ENCODE measurements at regions not wholly inside any gene's neighbourhood (a gene's known extent, or its start where the extent isn't known, plus 50 kb on each side); places are given as distances from the start of the nearest gene placed in this dataset.

DNA sequence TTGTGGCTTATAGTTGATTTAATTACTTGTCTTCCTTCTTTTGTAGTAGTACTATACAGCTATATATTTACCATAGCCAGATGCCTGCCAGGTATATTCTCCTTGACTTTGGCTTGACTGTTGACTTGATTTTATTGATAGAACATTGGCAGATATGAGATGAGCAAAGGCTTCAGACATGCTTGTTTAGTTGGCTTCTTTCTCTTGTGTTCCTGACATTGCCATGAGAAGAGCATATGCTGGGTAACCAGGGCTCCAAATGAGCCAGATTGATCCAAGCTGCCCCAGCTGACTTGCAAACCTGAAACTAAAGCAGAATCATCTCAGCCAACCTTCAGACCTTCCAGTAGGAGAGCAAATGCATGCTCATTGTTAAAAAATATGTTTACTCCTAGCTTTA is 508.1 kb upstream of the BTBD3 start:
- H3K4me3 ChIP-seq, result no peak overlapping the region
- ATAC-seq (replicated peaks in 6 of 8), result no peak
- no peak overlapping the region for H3K27ac ChIP-seq
- H3K4me1 ChIP-seq (replicated peaks in 1 of 2), result no peaks in the 10 kb centered on the region
- in situ Hi-C loops (cut with MboI; ENCODE audit: low pct_unique_long_range_greater_than_20kb in 2 of 9, low sequenced_read_pairs in 9 of 9, unreplicated experiment in 9 of 9), result no loop called here

DNA sequence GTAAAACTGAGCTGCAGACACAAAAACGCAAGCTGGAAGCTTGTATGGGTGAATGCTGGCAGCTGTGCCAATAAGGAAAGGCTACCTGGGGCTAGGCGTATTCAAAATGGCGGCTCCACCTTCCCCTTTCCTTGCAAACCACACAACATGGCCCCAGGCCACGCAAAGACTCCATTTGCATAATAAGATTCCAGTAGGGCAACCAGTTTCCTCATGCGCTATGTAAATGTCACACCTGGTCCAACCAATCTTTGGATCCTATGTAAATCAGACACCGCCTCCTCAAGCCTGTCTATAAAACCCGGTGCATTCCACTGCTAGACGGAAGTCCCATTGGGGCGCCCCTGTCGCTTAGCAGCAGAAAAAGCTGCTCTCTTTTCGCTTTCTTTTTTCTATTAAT is 505.9 kb upstream of the BTBD3 start:
- Histone ChIP-seq H3K4me1 (replicated peaks in 1 of 2) (no peaks in the 10 kb centered on the region), H3K4me3 (no peak overlapping the region), H3K27ac (no peak overlapping the region)
- in situ Hi-C loops (cut with MboI; ENCODE audit: low pct_unique_long_range_greater_than_20kb in 2 of 9, low sequenced_read_pairs in 9 of 9, unreplicated experiment in 9 of 9), result no loop called here
- WGBS, 10 experiments, result 50 to 90% (median 85%) methylated on average over 1 to 11 of the region's 11 CpGs; no CpG with 5 or more reads in 1 of the 10 experiments
- ATAC-seq (replicated peaks in 6 of 8), result peak in 1 of 8 experiments; percentile 20

- 15 to 100% (median 43%) methylated on average over 1 to 3 of the region's 3 CpGs; no CpG with 5 or more reads in 3 of the 10 experiments for WGBS, 10 experiments
- Histone ChIP-seq H3K4me3 (no peak overlapping the region), H3K27ac (no peak overlapping the region), H3K4me1 (replicated peaks in 1 of 2) (peaks cover 2 to 6% of the 10 kb centered on the region in 2 donors)
- no peak for ATAC-seq (replicated peaks in 6 of 8)
- in situ Hi-C loops (cut with MboI; ENCODE audit: low pct_unique_long_range_greater_than_20kb in 2 of 9, low sequenced_read_pairs in 9 of 9, unreplicated experiment in 9 of 9), result no loop called here
Measured at GRCh38 chr20:11426948-11427347, 490.7 kb upstream of the BTBD3 start.

DNA sequence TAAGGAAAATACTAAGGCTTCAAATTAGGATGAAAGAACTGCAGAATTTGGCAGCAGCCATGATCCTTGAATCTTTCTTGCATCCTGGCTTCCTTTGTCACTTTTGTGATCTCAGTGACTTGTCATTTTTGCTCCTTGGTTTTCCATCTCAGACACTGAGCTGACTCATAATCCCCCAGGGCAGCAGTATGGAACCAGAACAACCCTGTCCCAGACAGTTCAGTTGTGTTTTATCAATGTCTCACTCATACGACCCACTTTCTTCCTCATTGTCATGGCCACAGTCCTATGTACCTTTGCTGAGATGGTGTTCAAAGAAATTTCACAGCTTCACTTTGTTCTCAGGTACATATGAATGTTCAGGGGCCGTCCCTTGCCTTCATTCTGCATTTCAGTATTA is 488.5 kb upstream of the BTBD3 start:
- in situ Hi-C loops (cut with MboI; ENCODE audit: low pct_unique_long_range_greater_than_20kb in 2 of 9, low sequenced_read_pairs in 9 of 9, unreplicated experiment in 9 of 9), result no loop called here
- H3K4me1 ChIP-seq (replicated peaks in 1 of 2), result peaks cover 2 to 6% of the 10 kb centered on the region in 2 donors
- no peak overlapping the region for H3K4me3 ChIP-seq
- WGBS, 10 experiments, result 38 to 100% (median 88%) methylated on average over 1 to 2 of the region's 2 CpGs
- no peak overlapping the region for H3K27ac ChIP-seq
- ATAC-seq (replicated peaks in 6 of 8), result peak in 3 of 8 experiments; percentile 32 to 54 (median 37)

DNA sequence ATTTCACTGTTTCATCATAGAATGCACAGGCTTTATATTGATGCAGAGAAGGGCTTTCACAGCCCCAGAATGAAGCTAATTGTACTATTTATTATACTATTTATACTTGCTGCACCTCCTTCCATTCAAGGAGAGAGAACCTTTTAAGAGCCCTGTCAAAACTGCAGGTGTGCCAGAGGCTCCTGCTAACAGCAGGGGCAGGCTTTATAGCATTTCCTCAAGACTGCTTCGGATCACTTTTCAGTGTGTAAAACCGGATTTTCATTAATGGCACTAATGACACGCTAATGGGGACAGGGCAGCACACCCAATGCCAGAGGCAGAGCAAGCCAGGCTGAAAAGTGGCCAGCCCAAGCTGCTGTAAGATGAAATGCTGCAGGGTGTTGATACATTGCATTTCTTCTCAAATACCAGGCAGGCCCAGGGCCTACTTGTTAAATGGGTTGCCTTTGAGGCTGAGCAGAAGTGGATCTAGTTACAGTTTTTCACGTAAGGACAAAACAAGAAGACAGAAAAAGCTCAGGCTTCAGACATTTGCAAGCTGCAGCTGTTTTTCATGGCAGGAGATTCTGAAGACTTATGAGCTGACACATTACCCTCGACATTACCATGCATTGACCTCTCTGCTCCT is 487.7 kb upstream of the BTBD3 start:
- WGBS, 10 experiments, result 43 to 90% (median 68%) methylated on average over 1 to 5 of the region's 5 CpGs; no CpG with 5 or more reads in 1 of the 10 experiments
- peaks cover 2 to 6% of the 10 kb centered on the region in 2 donors for H3K4me1 ChIP-seq (replicated peaks in 1 of 2)
- no peak overlapping the region for H3K4me3 ChIP-seq
- in situ Hi-C loops (cut with MboI; ENCODE audit: low pct_unique_long_range_greater_than_20kb in 2 of 9, low sequenced_read_pairs in 9 of 9, unreplicated experiment in 9 of 9), result no loop called here
- peak in 4 of 8 experiments; percentile 12 to 31 (median 25) for ATAC-seq (replicated peaks in 6 of 8)
- H3K27ac ChIP-seq, result no peak overlapping the region

DNA sequence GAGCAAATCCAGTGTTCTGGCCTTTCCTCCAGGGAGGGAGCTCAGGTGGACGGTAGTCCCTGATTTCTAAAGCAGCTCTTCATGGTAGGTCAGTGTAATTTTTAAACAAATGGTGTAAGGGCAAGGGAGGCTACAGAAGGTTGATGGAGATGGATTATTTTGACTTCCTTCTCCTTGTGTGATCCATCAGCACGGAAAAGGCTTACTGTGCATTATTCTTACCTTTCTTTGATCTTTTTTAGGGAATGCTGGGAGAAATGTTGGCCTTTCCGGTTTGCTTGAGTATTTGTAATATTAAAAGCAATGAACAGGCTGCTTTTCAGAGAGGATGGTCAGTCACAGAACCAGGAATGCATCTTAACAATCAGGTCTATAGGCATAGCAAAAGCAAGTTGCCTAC is 487.0 kb upstream of the BTBD3 start:
- Histone ChIP-seq H3K27ac (no peak overlapping the region), H3K4me3 (no peak overlapping the region), H3K4me1 (replicated peaks in 1 of 2) (peaks cover 2 to 6% of the 10 kb centered on the region in 2 donors)
- 40 to 74% (median 67%) methylated on average over 1 to 3 of the region's 3 CpGs; no CpG with 5 or more reads in 1 of the 10 experiments for WGBS, 10 experiments
- ATAC-seq (replicated peaks in 6 of 8), result no peak
- in situ Hi-C loops (cut with MboI; ENCODE audit: low pct_unique_long_range_greater_than_20kb in 2 of 9, low sequenced_read_pairs in 9 of 9, unreplicated experiment in 9 of 9), result no loop called here

DNA sequence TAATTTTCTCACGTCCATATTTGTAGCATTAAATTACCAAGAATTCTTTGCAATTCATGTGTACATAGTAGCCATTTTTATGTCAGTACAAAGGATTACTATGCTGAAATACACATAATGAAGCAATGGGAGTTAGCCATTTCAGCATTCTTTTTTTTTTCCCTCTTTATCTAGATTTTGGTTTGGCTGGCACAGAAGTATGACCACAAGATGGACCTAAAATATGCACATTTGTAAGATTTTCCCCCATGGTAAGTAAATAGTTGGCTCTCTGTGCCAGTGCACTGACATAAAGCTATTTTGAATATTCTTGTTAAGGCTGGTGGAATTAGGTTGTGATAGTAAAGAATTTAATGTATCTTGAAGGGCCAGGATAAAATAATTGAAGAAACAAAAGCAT is 486.1 kb upstream of the BTBD3 start:
- WGBS, 10 experiments, result 0 to 100% (median 100%) methylated on average over 1 of the region's 1 CpG; no CpG with 5 or more reads in 2 of the 10 experiments
- H3K4me3 ChIP-seq, result no peak overlapping the region
- H3K27ac ChIP-seq, result no peak overlapping the region
- H3K4me1 ChIP-seq (replicated peaks in 1 of 2), result peaks cover 2 to 6% of the 10 kb centered on the region in 2 donors
- in situ Hi-C loops (cut with MboI; ENCODE audit: low pct_unique_long_range_greater_than_20kb in 2 of 9, low sequenced_read_pairs in 9 of 9, unreplicated experiment in 9 of 9), result no loop called here
- no peak for ATAC-seq (replicated peaks in 6 of 8)

DNA sequence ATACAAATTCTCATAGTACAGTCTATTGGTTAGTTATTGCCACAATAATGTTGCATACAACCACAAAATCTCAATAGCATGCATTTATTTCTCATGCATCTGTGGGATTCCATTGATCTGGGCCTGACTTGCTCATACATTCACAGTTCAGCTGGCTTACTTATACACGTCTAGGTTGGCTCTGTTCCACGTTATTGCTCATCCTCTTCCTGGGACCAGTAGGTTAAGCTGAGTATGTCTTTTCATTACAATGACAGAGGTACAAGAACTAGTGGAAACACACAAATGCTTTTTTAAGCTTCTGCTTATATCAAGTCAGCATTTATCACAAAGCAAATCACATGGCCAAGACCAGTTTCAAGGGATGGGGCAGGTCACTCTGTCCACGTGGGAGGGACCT is 485.3 kb upstream of the BTBD3 start:
- 18 to 100% (median 86%) methylated on average over 2 to 3 of the region's 3 CpGs; no CpG with 5 or more reads in 2 of the 10 experiments for WGBS, 10 experiments
- H3K27ac ChIP-seq, result no peak overlapping the region
- peaks cover 2 to 6% of the 10 kb centered on the region in 2 donors for H3K4me1 ChIP-seq (replicated peaks in 1 of 2)
- in situ Hi-C loops (cut with MboI; ENCODE audit: low pct_unique_long_range_greater_than_20kb in 2 of 9, low sequenced_read_pairs in 9 of 9, unreplicated experiment in 9 of 9), result no loop called here
- H3K4me3 ChIP-seq, result no peak overlapping the region
- ATAC-seq (replicated peaks in 6 of 8), result peak in 3 of 8 experiments; percentile 48 to 63 (median 55)

DNA sequence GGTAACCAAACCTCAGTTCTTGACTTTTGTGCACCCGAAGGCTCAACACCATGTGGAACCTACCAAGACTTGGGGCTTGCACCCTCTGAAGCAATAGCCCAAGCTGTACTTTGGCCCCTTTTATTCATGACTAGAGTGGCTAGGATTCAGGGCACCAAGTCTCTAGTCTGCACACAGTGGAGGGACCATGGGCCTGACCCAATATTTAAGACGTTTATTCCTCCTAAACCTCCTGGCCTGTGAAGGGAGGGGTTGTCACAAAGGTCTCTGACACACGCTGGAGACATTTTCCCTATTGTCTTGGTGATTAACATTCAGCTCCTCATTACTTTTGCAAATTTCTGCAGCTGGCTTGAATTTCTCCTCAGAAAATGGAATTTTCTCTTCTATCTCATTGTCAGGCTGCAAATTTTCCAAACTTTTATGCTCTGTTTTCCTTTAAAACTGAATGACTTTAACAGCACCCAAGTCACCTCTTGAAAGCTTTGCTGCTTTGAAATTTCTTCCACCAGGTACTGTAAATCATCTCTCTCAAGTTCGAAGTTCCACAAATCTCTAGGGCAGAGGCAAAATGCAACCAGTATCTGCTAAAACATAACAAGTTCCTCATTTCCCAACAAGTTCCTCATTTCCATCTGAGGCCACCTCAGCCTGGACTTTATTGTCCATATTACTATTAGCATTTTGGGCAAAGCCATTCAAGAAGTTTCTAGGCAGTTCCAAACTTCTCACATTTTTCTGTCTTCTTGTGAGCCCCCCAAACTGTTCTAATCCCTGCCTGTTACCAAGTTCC is 481.4 kb upstream of the BTBD3 start:
- in situ Hi-C loops (cut with MboI; ENCODE audit: low pct_unique_long_range_greater_than_20kb in 2 of 9, low sequenced_read_pairs in 9 of 9, unreplicated experiment in 9 of 9), result no loop called here
- Histone ChIP-seq H3K4me1 (replicated peaks in 1 of 2) (no peaks in the 10 kb centered on the region), H3K27ac (no peak overlapping the region), H3K4me3 (no peak overlapping the region)
- 26 to 100% (median 75%) methylated on average over 1 to 4 of the region's 4 CpGs for WGBS, 10 experiments
- ATAC-seq (replicated peaks in 6 of 8), result no peak

DNA sequence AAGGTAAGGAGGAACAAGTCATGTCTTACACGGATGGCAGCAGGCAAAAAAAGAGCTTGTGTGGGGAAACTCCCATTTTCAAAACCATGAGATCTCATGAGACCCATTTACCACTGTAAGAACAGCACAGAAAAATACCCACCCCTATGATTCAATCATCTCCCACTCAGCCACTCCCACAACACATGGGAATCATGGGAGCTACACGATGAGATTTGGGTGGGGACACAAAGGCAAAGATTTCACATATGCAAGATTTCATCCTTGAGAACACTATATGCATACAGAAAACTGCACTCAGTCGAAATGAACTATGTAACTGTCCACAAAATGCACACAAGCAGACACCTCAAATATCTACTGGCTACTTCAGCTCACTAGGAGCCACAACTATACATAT is 480.6 kb upstream of the BTBD3 start:
- H3K27ac ChIP-seq, result no peak overlapping the region
- 0 to 100% (median 50%) methylated on average over 1 to 3 of the region's 3 CpGs; no CpG with 5 or more reads in 1 of the 10 experiments for WGBS, 10 experiments
- no peaks in the 10 kb centered on the region for H3K4me1 ChIP-seq (replicated peaks in 1 of 2)
- no peak overlapping the region for H3K4me3 ChIP-seq
- in situ Hi-C loops (cut with MboI; ENCODE audit: low pct_unique_long_range_greater_than_20kb in 2 of 9, low sequenced_read_pairs in 9 of 9, unreplicated experiment in 9 of 9), result no loop called here
- ATAC-seq (replicated peaks in 6 of 8), result peak in 2 of 8 experiments; percentile 58 to 83

- WGBS, 10 experiments, result 30 to 99% (median 96%) methylated on average over 3 to 5 of the region's 5 CpGs
- ATAC-seq (replicated peaks in 6 of 8), result no peak
- H3K4me1 ChIP-seq (replicated peaks in 1 of 2), result no peaks in the 10 kb centered on the region
- in situ Hi-C loops (cut with MboI; ENCODE audit: low pct_unique_long_range_greater_than_20kb in 2 of 9, low sequenced_read_pairs in 9 of 9, unreplicated experiment in 9 of 9), result no loop called here
- H3K27ac ChIP-seq, result no peak overlapping the region
- H3K4me3 ChIP-seq, result no peak overlapping the region
Measured at GRCh38 chr20:11437611-11438380, 479.9 kb upstream of the BTBD3 start.

GRCh38 chr20:11438412-11438811 is 479.3 kb upstream of the BTBD3 start:
- Histone ChIP-seq H3K4me3 (no peak overlapping the region), H3K27ac (no peak overlapping the region), H3K4me1 (replicated peaks in 1 of 2) (no peaks in the 10 kb centered on the region)
- 64 to 100% (median 86%) methylated on average over 1 to 6 of the region's 6 CpGs; no CpG with 5 or more reads in 1 of the 10 experiments for WGBS, 10 experiments
- no peak for ATAC-seq (replicated peaks in 6 of 8)
- in situ Hi-C loops (cut with MboI; ENCODE audit: low pct_unique_long_range_greater_than_20kb in 2 of 9, low sequenced_read_pairs in 9 of 9, unreplicated experiment in 9 of 9), result no loop called here

Measured in motor neuron (in vitro differentiated cells).